A673 (cell line): ENCODE measurements at regions not wholly inside any gene's neighbourhood (a gene's known extent, or its start where the extent isn't known, plus 50 kb on each side); places are given as distances from the start of the nearest gene placed in this dataset.

Source experiments
- BruUV-seq: library from RNA; stranded (reverse); fragments of 400-500 nt; replicated peaks from 2 replicates; lab custom pipeline; 2021; lab: Mats Ljungman, UMichigan
- CTCF ChIA-PET: fragments of 300-600 bp; sonication (Branson Sonifier 250); formaldehyde crosslinking; loops from one replicate; lab custom pipeline; 2022; ENCODE audit warnings: antibody characterized with exemption; lab: Charles Lee
- POLR2A ChIA-PET: fragments of 300-600 bp; sonication (Branson Sonifier 250); formaldehyde crosslinking; loops from one replicate; lab custom pipeline; 2022; ENCODE audit warnings: antibody characterized with exemption; ENCODE audit not compliant: low non-redundant PET; lab: Charles Lee
- DNase-seq: peaks from one replicate; pipeline ENCODE4 v3.0.0-alpha.2; 2015; ENCODE audit warnings: low spot score
- H3K27ac ChIP-seq: fragments of 200-600 bp; sonication (generic); 2 replicates; pipeline ENCODE4 v1.5.1; 2016; ENCODE audit warnings: mixed run types, low read depth, mild to moderate bottlenecking, mixed read lengths, antibody characterized with exemption, low read length; ENCODE audit not compliant: poor library complexity, severe bottlenecking
- H3K27me3 ChIP-seq: fragments of 200-600 bp; sonication (generic); replicated peaks from 2 replicates; pipeline ENCODE4 v1.6.1; 2017; ENCODE audit warnings: mixed run types, low read depth, mild to moderate bottlenecking, mixed read lengths, antibody characterized with exemption, low read length; ENCODE audit not compliant: insufficient read depth, poor library complexity
- H3K36me3 ChIP-seq: fragments of 200-600 bp; sonication (generic); 2 replicates; pipeline ENCODE4 v1.6.1; 2016; ENCODE audit warnings: mixed run types, mild to moderate bottlenecking, mixed read lengths, antibody characterized with exemption, low read length; ENCODE audit not compliant: insufficient read depth, poor library complexity, severe bottlenecking
- H3K4me1 ChIP-seq: fragments of 200-600 bp; sonication (generic); 2 replicates; pipeline ENCODE4 v1.6.1; 2017; ENCODE audit warnings: mixed run types, mild to moderate bottlenecking, mixed read lengths, antibody characterized with exemption, low read length; ENCODE audit not compliant: insufficient read depth, poor library complexity, severe bottlenecking
- H3K4me3 ChIP-seq: fragments of 200-600 bp; sonication (generic); 2 replicates; pipeline ENCODE4 v1.5.1; 2016; ENCODE audit warnings: low read depth, mixed run types, mild to moderate bottlenecking, mixed read lengths, low read length; ENCODE audit not compliant: poor library complexity, severe bottlenecking
- H3K9me3 ChIP-seq: fragments of 200-600 bp; sonication (generic); 2 replicates; pipeline ENCODE4 v1.6.1; 2016; ENCODE audit warnings: mixed run types, low read depth, mild to moderate bottlenecking, mixed read lengths, antibody characterized with exemption, low read length; ENCODE audit not compliant: poor library complexity, severe bottlenecking
- EZH2 ChIP-seq: fragments of 200-600 bp; sonication (generic); IDR thresholded peaks from 2 replicates; pipeline ENCODE4 v1.6.1; 2017; ENCODE audit warnings: borderline replicate concordance, low read depth, mild to moderate bottlenecking, mixed read lengths, antibody characterized with exemption, low read length; ENCODE audit not compliant: poor library complexity, severe bottlenecking
- intact Hi-C: fragments of 100-400 bp; cut with micrococcal nuclease; formaldehyde crosslinking; loops from one replicate; pipeline ENCODE4 v1.10.0; 2022; ENCODE audit not compliant: unreplicated experiment
- TF ChIP-seq, protein P1 (sequence below): fragments of 300-800, 200-600 bp; sonication (generic); conservative IDR thresholded peaks from 2 replicates; pipeline ENCODE4 v1.5.1; 2017; ENCODE audit warnings: low read depth, mild to moderate bottlenecking, antibody characterized with exemption, low read length, moderate library complexity, mixed read lengths

DNA sequence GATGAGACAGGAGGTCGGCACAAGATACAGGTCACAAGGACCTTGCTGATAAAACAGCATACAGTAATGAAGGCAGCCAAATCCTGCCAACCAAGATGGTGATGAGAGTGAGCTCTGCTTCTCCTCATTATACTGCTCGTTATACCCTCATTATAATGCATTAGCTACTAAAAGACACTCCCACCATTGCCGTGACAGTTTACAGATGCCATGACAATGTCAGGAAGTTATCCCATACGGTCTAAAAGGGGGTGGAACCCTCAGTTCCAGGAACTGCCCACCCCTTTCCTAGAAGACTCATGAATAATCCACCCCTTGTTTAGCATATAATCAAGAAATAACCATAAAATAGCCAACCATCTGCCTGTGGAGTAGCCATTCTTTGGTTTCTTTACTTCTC lies 224.2 kb downstream of the RBM43 start:
- H3K27me3 ChIP-seq, result no peaks in the 10 kb centered on the region
- DNase-seq, result no peak
- no peaks in the 10 kb centered on the region for H3K4me1 ChIP-seq
- TF ChIP-seq, protein P1, sequence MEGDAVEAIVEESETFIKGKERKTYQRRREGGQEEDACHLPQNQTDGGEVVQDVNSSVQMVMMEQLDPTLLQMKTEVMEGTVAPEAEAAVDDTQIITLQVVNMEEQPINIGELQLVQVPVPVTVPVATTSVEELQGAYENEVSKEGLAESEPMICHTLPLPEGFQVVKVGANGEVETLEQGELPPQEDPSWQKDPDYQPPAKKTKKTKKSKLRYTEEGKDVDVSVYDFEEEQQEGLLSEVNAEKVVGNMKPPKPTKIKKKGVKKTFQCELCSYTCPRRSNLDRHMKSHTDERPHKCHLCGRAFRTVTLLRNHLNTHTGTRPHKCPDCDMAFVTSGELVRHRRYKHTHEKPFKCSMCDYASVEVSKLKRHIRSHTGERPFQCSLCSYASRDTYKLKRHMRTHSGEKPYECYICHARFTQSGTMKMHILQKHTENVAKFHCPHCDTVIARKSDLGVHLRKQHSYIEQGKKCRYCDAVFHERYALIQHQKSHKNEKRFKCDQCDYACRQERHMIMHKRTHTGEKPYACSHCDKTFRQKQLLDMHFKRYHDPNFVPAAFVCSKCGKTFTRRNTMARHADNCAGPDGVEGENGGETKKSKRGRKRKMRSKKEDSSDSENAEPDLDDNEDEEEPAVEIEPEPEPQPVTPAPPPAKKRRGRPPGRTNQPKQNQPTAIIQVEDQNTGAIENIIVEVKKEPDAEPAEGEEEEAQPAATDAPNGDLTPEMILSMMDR, result no peak
- TF ChIP-seq EZH2, result no peak
- H3K27ac ChIP-seq, result no peak overlapping the region
- no peaks in the 10 kb centered on the region for H3K9me3 ChIP-seq
- no peaks in the 10 kb centered on the region for H3K36me3 ChIP-seq
- POLR2A ChIA-PET, result no interaction called here
- CTCF ChIA-PET, result no interaction called here
- intact Hi-C loops, result no loop called here
- BruUV-seq, result no TSS peak
- no peak overlapping the region for H3K4me3 ChIP-seq

DNA sequence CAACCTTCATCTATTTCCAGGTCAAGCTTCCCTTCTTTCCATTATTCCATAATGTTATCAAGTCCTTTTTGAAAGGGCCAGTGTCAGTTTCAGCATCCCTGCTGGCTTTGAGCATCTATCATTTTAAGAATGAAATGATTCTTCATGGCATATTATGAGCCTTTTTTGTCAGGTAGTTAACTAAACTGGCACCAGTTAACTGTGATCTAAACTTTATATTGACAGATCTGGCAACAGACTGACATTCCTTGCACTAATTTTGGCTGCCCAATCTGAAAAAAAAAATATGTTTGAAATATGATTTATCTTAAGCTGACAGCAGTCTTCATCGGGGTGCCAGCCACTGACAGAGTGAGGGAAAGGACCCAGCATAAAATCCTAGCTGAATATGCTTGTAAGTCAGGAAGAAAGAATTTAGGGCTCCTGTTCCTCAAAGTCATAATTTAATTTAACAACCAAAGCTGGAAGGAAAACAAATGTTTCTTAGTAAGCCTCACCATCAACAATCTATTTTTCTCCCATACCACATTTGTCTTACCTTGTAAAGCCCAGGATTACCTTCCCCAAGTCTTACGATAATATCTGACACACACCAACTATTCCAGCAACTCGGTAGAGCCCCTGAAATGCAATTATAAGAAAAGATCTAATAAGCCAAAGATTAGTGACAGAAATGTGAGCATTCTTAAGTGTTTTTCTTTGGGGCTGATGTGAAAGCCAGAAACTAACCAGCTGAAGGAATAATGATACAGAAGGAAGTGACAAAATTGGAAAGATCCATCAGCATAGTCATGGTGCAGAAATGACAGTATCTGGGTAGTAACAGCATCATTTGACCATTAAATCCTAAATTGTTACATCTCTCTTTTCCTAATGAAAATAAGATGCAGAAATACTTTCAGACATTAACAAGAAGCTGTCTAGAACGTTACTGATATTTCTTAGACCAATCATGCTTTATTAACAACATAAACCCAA lies 228.1 kb downstream of the RBM43 start:
- intact Hi-C loops, result no loop called here
- Histone ChIP-seq H3K4me1 (no peaks in the 10 kb centered on the region), H3K27ac (no peak overlapping the region), H3K4me3 (no peak overlapping the region), H3K27me3 (no peaks in the 10 kb centered on the region), H3K36me3 (no peaks in the 10 kb centered on the region), H3K9me3 (no peaks in the 10 kb centered on the region)
- TF ChIP-seq, protein P1, result no peak
- TF ChIP-seq EZH2, result no peak
- POLR2A ChIA-PET, result no interaction called here
- no peak for DNase-seq
- CTCF ChIA-PET, result no interaction called here
- BruUV-seq, result no TSS peak

DNA sequence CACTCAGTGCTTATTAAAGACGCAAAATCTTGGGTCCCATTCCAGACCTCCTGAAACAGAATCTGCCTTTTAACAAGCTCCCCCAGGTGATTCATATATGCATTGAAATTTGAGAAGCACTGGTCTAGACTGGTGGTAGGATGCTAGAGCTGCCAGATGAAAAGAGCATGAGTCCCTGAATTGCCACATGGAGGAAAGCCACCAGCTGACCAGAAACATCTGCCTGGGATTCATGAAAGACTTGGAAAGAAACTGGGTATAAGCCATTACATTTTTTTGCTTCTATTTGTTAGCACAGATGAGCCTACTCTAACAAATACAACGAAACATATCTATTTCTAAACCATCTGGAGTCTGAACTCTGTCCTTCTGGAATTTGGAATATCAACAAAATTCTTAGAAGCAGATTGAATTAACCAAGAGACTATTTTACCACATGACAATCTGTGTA lies 228.9 kb downstream of the RBM43 start:
- Histone ChIP-seq H3K4me3 (no peak overlapping the region), H3K27me3 (no peaks in the 10 kb centered on the region), H3K9me3 (no peaks in the 10 kb centered on the region), H3K27ac (no peak overlapping the region), H3K4me1 (no peaks in the 10 kb centered on the region), H3K36me3 (no peaks in the 10 kb centered on the region)
- BruUV-seq, result no TSS peak
- intact Hi-C loops, result no loop called here
- CTCF ChIA-PET, result no interaction called here
- no peak for TF ChIP-seq EZH2
- TF ChIP-seq, protein P1, result no peak
- no peak for DNase-seq
- POLR2A ChIA-PET, result no interaction called here
